B cell (primary cell): ENCODE measurements at regions not wholly inside any gene's neighbourhood (a gene's known extent, or its start where the extent isn't known, plus 50 kb on each side); places are given as distances from the start of the nearest gene placed in this dataset.

Source experiments
- ATAC-seq: fragments of 200-7000 bp; cut with Tn5 transposase; one replicate; pipeline ENCODE4 v1.10.0; 2021; ENCODE audit warnings: low read depth, mild to moderate bottlenecking, moderate number of reproducible peaks, moderate library complexity
- CTCF ChIA-PET: fragments of 350-600 bp; sonication (Branson Sonifier 250); formaldehyde crosslinking; loops from one replicate; lab custom pipeline; 2021; ENCODE audit warnings: antibody characterized with exemption, inconsistent platforms; lab: Charles Lee
- POLR2A ChIA-PET: fragments of 350-600 bp; sonication (Branson Sonifier 250); formaldehyde crosslinking; loops from one replicate; lab custom pipeline; 2021; ENCODE audit warnings: antibody characterized with exemption; lab: Charles Lee
- DNase-seq: peaks from one replicate; pipeline ENCODE4 v3.0.0; 2013
- H2AFZ ChIP-seq: 2 replicates; pipeline ENCODE4 v1.6.1; 2012; ENCODE audit warnings: mild to moderate bottlenecking, low read depth, low read length; ENCODE audit not compliant: insufficient read depth, poor library complexity, severe bottlenecking
- H3K27ac ChIP-seq, 2 donors: 1 replicate in 1 of 2; 2 replicates in 1 of 2; pipeline ENCODE4 v1.5.1; 2012 to 2013; ENCODE audit warnings: low read length in 2 of 2, mild to moderate bottlenecking in 2 of 2, moderate library complexity in 1 of 2
- H3K27me3 ChIP-seq, 4 experiments: fragments of 200-600 bp in 1 of 4; sonication (generic) in 1 of 4; replicated peaks in 1 of 4; 1 replicate in 2 of 4; 2 replicates in 2 of 4; pipeline versions ENCODE4 v1.6.1 to v1.7.0; 2013 to 2016; ENCODE audit warnings: low read length in 3 of 4, mild to moderate bottlenecking in 2 of 4, mixed read lengths in 1 of 4, moderate library complexity in 1 of 4; ENCODE audit not compliant: insufficient read depth in 4 of 4, control insufficient read depth in 3 of 4; ENCODE audit errors: control extremely low read depth in 1 of 4
- H3K36me3 ChIP-seq, 2 experiments: replicated peaks in 1 of 2; 1 replicate in 1 of 2; 2 replicates in 1 of 2; pipeline versions ENCODE4 v1.6.1 to v1.7.1; 2013; ENCODE audit warnings: low read length in 1 of 2; ENCODE audit not compliant: insufficient read depth in 2 of 2, control insufficient read depth in 1 of 2; ENCODE audit errors: control extremely low read depth in 1 of 2, extremely low read depth in 1 of 2
- H3K4me1 ChIP-seq, 2 donors: fragments of 200-600 bp in 1 of 2; sonication (generic) in 1 of 2; 1 replicate in 1 of 2; 2 replicates in 1 of 2; pipeline versions ENCODE4 v1.5.1 to v1.6.1; 2013 to 2017; ENCODE audit warnings: low read length in 2 of 2; ENCODE audit not compliant: control insufficient read depth in 2 of 2, insufficient read depth in 2 of 2
- H3K4me2 ChIP-seq: replicated peaks from 2 replicates; pipeline ENCODE3; 2012; ENCODE audit warnings: mild to moderate bottlenecking, low read depth, low read length; ENCODE audit not compliant: poor library complexity, severe bottlenecking
- H3K4me3 ChIP-seq, 5 experiments: fragments of 200-600 bp in 1 of 5; sonication (generic) in 1 of 5; 1 replicate in 3 of 5; 2 replicates in 2 of 5; pipeline versions ENCODE4 v1.5.1 to v1.7.0; 2011 to 2016; ENCODE audit warnings: low read length in 4 of 5, mild to moderate bottlenecking in 4 of 5, low read depth in 2 of 5, control low read depth in 1 of 5, moderate library complexity in 1 of 5; ENCODE audit not compliant: insufficient read depth in 1 of 5; ENCODE audit errors: control extremely low read depth in 1 of 5, extremely low read depth in 1 of 5
- H3K79me2 ChIP-seq: fragments of 200-600 bp; sonication (generic); one replicate; pipeline ENCODE4 v1.6.0; 2016; ENCODE audit warnings: low read length; ENCODE audit not compliant: control insufficient read depth, insufficient read depth
- H3K9ac ChIP-seq: fragments of 200-600 bp; sonication (generic); 2 replicates; pipeline ENCODE4 v1.6.1; 2017; ENCODE audit warnings: mild to moderate bottlenecking, low read length, moderate library complexity
- H3K9me3 ChIP-seq, 3 donors: one replicate each; pipeline versions ENCODE4 v1.6.1 to v1.7.1; 2013; ENCODE audit warnings: low read length in 2 of 3; ENCODE audit not compliant: control insufficient read depth in 2 of 3, insufficient read depth in 1 of 3; ENCODE audit errors: control extremely low read depth in 1 of 3
- H4K20me1 ChIP-seq: 2 replicates; pipeline ENCODE4 v1.6.0; 2012; ENCODE audit warnings: mild to moderate bottlenecking, low read length; ENCODE audit not compliant: insufficient read depth, control insufficient read depth, poor library complexity, severe bottlenecking
- H3K27ac Mint-ChIP-seq: one replicate; pipeline ENCODE4 v1.8.0; 2021; ENCODE audit warnings: mixed read lengths
- H3K27me3 Mint-ChIP-seq: one replicate; pipeline ENCODE4 v1.8.0; 2021; ENCODE audit warnings: mixed read lengths
- H3K4me1 Mint-ChIP-seq: one replicate; pipeline ENCODE4 v1.8.0; 2021; ENCODE audit warnings: mixed read lengths
- H3K4me3 Mint-ChIP-seq: one replicate; pipeline ENCODE4 v1.8.0; 2021; ENCODE audit warnings: mixed read lengths
- H3K9me3 Mint-ChIP-seq: one replicate; pipeline ENCODE4 v1.8.0; 2022; ENCODE audit warnings: mixed read lengths; ENCODE audit not compliant: insufficient read depth
- CTCF ChIP-seq: fragments of 200-600 bp; IDR thresholded peaks from one replicate; pipeline ENCODE4 v1.8.0; 2022; ENCODE audit warnings: antibody characterized with exemption, mild to moderate bottlenecking
- EZH2 ChIP-seq: IDR thresholded peaks from 2 replicates; pipeline ENCODE4 v1.6.1; 2012; ENCODE audit warnings: borderline replicate concordance, low read depth, mild to moderate bottlenecking, moderate library complexity, low read length; ENCODE audit not compliant: insufficient read depth, poor library complexity, severe bottlenecking
- WGBS: methylation state at CpG from one replicate; pipeline ENCODE4 v1.1.5; 2013; ENCODE audit warnings: missing lambda C conversion rate; ENCODE audit not compliant: insufficient coverage; 5-methylcytosine and 5-hydroxymethylcytosine counted together
- intact Hi-C: fragments of 100-400 bp; cut with micrococcal nuclease; formaldehyde crosslinking; loops from one replicate; pipeline ENCODE4 v1.10.0; 2022

- CTCF ChIA-PET = no interaction called here
- POLR2A ChIA-PET = no interaction called here
- no peaks in the 10 kb centered on the region for H3K27me3 Mint-ChIP-seq
These were observed 102.9 kb upstream of the PRL start for GRCh38 chr6:22399693-22400092.

GRCh38 chr6:22401206-22401605 lies 104.4 kb upstream of the PRL start:
- no peaks in the 10 kb centered on the region for H4K20me1 ChIP-seq
- no peak overlapping the region for H3K4me3 ChIP-seq
- no peaks in the 10 kb centered on the region for H3K4me1 ChIP-seq
- intact Hi-C loops = no loop called here
- no peak overlapping the region for H3K4me3 Mint-ChIP-seq
- ChIA-PET POLR2A (no interaction called here), CTCF (no interaction called here)
- DNase-seq (no peak), ATAC-seq (no peak)
- no peak overlapping the region for H3K4me2 ChIP-seq
- H3K27ac ChIP-seq = no peak overlapping the region
- H2AFZ ChIP-seq = no peak overlapping the region
- H3K27me3 ChIP-seq = no peaks in the 10 kb centered on the region
- TF ChIP-seq CTCF = no peak
- TF ChIP-seq EZH2 = no peak
- no peaks in the 10 kb centered on the region for H3K36me3 ChIP-seq
- no peaks in the 10 kb centered on the region for H3K9me3 ChIP-seq
- H3K9me3 Mint-ChIP-seq = no peaks in the 10 kb centered on the region
- no peaks in the 10 kb centered on the region for H3K79me2 ChIP-seq
- no peak overlapping the region for H3K9ac ChIP-seq
- WGBS = no CpG with 5 or more reads among the region's 1 CpG
- no peaks in the 10 kb centered on the region for H3K4me1 Mint-ChIP-seq
- no peak overlapping the region for H3K27ac Mint-ChIP-seq
- H3K27me3 Mint-ChIP-seq = no peaks in the 10 kb centered on the region

More at GRCh38 chr6:22399693-22400092, 102.9 kb upstream of the PRL start:
- DNase-seq (no peak), ATAC-seq (no peak)
- Mint-ChIP-seq H3K4me3 (no peak overlapping the region), H3K27ac (no peak overlapping the region), H3K4me1 (no peaks in the 10 kb centered on the region), H3K9me3 (no peaks in the 10 kb centered on the region)
- Histone ChIP-seq H3K4me1 (no peaks in the 10 kb centered on the region), H3K9ac (no peak overlapping the region), H3K4me3 (no peak overlapping the region), H4K20me1 (no peaks in the 10 kb centered on the region), H2AFZ (no peak overlapping the region), H3K79me2 (no peaks in the 10 kb centered on the region), H3K9me3 (no peaks in the 10 kb centered on the region), H3K4me2 (no peak overlapping the region), H3K27ac (no peak overlapping the region), H3K36me3 (no peaks in the 10 kb centered on the region), H3K27me3 (no peaks in the 10 kb centered on the region)
- intact Hi-C loops = no loop called here
- TF ChIP-seq EZH2 (no peak), CTCF (no peak)
- 98% methylated on average over 4 of the region's 4 CpGs for WGBS
